Loucy (cell line): ENCODE measurements at regions not wholly inside any gene's neighbourhood (a gene's known extent, or its start where the extent isn't known, plus 50 kb on each side); places are given as distances from the start of the nearest gene placed in this dataset.

Experiments
- H2AFZ ChIP-seq: fragments of 200-600 bp; sonication (generic); 2 replicates; pipeline ENCODE4 v1.6.0; 2016; ENCODE audit warnings: antibody characterized with exemption, mild to moderate bottlenecking, low read length, moderate library complexity
- H3F3A ChIP-seq: fragments of 200-600 bp; 2 replicates; pipeline ENCODE4 v1.6.0; 2016; ENCODE audit warnings: antibody characterized with exemption, low read depth, mild to moderate bottlenecking
- H3K27me3 ChIP-seq: fragments of 200-600 bp; sonication (generic); 2 replicates; pipeline ENCODE4 v1.6.1; 2014; ENCODE audit warnings: low read length, mild to moderate bottlenecking; ENCODE audit not compliant: insufficient read depth, poor library complexity, severe bottlenecking
- H3K36me3 ChIP-seq: fragments of 200-600 bp; sonication (generic); 2 replicates; pipeline ENCODE4 v1.6.1; 2016; ENCODE audit warnings: low read length; ENCODE audit not compliant: insufficient read depth
- H3K4me1 ChIP-seq: fragments of 200-600 bp; sonication (generic); 2 replicates; pipeline ENCODE4 v1.5.1; 2014; ENCODE audit warnings: low read length, mild to moderate bottlenecking; ENCODE audit not compliant: insufficient read depth, poor library complexity, severe bottlenecking
- H3K4me2 ChIP-seq: fragments of 200-600 bp; sonication (generic); 2 replicates; pipeline ENCODE4 v1.6.0; 2014; ENCODE audit warnings: antibody characterized with exemption, low read length, low read depth, mild to moderate bottlenecking; ENCODE audit not compliant: poor library complexity, severe bottlenecking
- H3K4me3 ChIP-seq: fragments of 200-600 bp; sonication (generic); 2 replicates; pipeline ENCODE4 v1.5.1; 2014; ENCODE audit warnings: low read length, mild to moderate bottlenecking, mixed read lengths; ENCODE audit not compliant: poor library complexity, severe bottlenecking
- H3K79me2 ChIP-seq: fragments of 200-600 bp; sonication (generic); 2 replicates; pipeline ENCODE4 v1.6.1; 2014; ENCODE audit warnings: low read length; ENCODE audit not compliant: insufficient read depth
- H3K9ac ChIP-seq: fragments of 200-600 bp; sonication (generic); 2 replicates; pipeline ENCODE4 v1.6.0; 2014; ENCODE audit warnings: mild to moderate bottlenecking, low read depth, low read length, moderate library complexity; ENCODE audit not compliant: poor library complexity, severe bottlenecking
- H3K9me2 ChIP-seq: fragments of 200-600 bp; sonication (generic); replicated peaks from 2 replicates; pipeline ENCODE4 v1.6.1; 2016; ENCODE audit warnings: low read depth, low read length, mixed read lengths
- H3K9me3 ChIP-seq: fragments of 200-600 bp; sonication (generic); 2 replicates; pipeline ENCODE4 v1.6.1; 2014; ENCODE audit warnings: mild to moderate bottlenecking, antibody characterized with exemption, low read length, low read depth; ENCODE audit not compliant: insufficient read depth
- H4K20me1 ChIP-seq: fragments of 200-600 bp; sonication (generic); 2 replicates; pipeline ENCODE4 v1.6.0; 2014; ENCODE audit warnings: antibody characterized with exemption, low read length, mild to moderate bottlenecking; ENCODE audit not compliant: insufficient read depth, poor library complexity, severe bottlenecking
- EZH2phosphoT487 ChIP-seq: fragments of 200-600 bp; IDR thresholded peaks from 2 replicates; pipeline ENCODE4 v1.6.1; 2018; ENCODE audit warnings: antibody characterized with exemption, mild to moderate bottlenecking, moderate library complexity, borderline replicate concordance
- TF ChIP-seq, protein P1 (sequence below): fragments of 200-600 bp; sonication (generic); conservative IDR thresholded peaks from 2 replicates; pipeline ENCODE4 v1.5.1; 2014; ENCODE audit warnings: mild to moderate bottlenecking, antibody characterized with exemption, low read length

DNA sequence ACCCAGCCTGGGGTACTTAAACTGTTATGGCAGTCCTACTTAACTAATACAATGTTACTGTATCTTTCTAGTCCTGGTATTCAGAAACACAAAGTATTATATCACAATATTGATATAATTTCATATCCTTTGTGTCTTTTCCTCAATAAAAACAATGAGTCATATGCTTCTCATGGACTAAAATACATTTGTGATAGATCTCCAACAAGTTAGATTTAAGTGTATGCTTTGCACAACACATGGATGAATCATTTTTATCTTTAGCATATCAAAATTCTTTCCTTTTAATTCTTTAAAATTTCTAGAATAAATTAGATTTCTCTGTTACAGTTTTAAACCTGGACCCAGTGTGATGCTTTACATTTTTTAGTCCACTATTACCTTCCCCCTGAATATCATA lies 1357.8 kb upstream of the ATXN8OS start:
- no peaks in the 10 kb centered on the region for H3K27me3 ChIP-seq
- no peaks in the 10 kb centered on the region for H3K79me2 ChIP-seq
- H3K9me3 ChIP-seq = no peaks in the 10 kb centered on the region
- H3K4me2 ChIP-seq = no peak overlapping the region
- no peak overlapping the region for H2AFZ ChIP-seq
- H3K4me3 ChIP-seq = no peak overlapping the region
- no peaks in the 10 kb centered on the region for H3K9me2 ChIP-seq
- no peaks in the 10 kb centered on the region for H4K20me1 ChIP-seq
- TF ChIP-seq, protein P1, sequence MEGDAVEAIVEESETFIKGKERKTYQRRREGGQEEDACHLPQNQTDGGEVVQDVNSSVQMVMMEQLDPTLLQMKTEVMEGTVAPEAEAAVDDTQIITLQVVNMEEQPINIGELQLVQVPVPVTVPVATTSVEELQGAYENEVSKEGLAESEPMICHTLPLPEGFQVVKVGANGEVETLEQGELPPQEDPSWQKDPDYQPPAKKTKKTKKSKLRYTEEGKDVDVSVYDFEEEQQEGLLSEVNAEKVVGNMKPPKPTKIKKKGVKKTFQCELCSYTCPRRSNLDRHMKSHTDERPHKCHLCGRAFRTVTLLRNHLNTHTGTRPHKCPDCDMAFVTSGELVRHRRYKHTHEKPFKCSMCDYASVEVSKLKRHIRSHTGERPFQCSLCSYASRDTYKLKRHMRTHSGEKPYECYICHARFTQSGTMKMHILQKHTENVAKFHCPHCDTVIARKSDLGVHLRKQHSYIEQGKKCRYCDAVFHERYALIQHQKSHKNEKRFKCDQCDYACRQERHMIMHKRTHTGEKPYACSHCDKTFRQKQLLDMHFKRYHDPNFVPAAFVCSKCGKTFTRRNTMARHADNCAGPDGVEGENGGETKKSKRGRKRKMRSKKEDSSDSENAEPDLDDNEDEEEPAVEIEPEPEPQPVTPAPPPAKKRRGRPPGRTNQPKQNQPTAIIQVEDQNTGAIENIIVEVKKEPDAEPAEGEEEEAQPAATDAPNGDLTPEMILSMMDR = no peak
- no peak for TF ChIP-seq EZH2phosphoT487
- no peaks in the 10 kb centered on the region for H3K4me1 ChIP-seq
- no peaks in the 10 kb centered on the region for H3F3A ChIP-seq
- no peaks in the 10 kb centered on the region for H3K36me3 ChIP-seq
- H3K9ac ChIP-seq = no peak overlapping the region

DNA sequence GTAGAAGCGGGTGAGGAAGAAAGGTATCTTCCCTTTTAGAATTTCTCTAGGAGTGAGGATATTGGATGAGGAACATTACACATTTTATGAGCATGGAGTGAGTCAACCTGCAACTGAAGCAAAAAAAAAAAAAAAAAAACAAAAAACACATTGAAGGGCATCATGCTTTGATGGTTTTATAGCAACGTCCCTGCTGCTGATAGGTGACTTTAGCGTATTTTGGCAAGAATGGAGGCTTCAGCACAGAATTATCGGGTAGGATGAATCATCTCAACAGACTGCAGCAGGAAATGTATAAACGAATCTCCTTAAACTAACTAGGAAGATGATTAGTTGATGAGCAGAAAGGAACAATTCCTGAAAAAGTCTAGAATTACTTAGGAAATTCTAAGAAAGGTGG lies 1359.6 kb upstream of the ATXN8OS start:
- Histone ChIP-seq H3K36me3 (no peaks in the 10 kb centered on the region), H3K27me3 (no peaks in the 10 kb centered on the region), H3F3A (no peaks in the 10 kb centered on the region), H3K79me2 (no peaks in the 10 kb centered on the region), H4K20me1 (no peaks in the 10 kb centered on the region), H2AFZ (no peak overlapping the region), H3K4me1 (no peaks in the 10 kb centered on the region), H3K9ac (no peak overlapping the region), H3K9me2 (no peaks in the 10 kb centered on the region), H3K4me3 (no peak overlapping the region), H3K4me2 (no peak overlapping the region), H3K9me3 (no peaks in the 10 kb centered on the region)
- TF ChIP-seq, protein P1 = no peak
- TF ChIP-seq EZH2phosphoT487 = no peak

DNA sequence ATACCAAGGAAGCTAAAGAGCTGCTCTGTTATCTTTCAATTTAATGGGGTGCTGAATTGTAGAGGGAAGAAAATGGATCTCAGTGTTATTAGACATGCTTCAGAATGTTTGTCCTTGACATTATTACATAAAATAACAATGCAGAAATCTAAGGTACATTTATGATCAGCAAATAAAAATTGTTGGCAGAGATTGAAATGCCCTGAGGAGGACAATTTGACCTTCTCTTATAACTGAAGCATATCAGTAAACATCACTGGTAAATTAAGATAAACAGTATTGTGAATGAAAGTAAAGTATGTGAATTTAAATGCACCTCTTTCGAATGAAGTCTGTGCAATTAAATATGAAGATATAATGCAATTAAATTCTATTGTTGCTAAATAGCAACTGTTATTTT lies 1362.1 kb upstream of the ATXN8OS start:
- H4K20me1 ChIP-seq = no peaks in the 10 kb centered on the region
- H2AFZ ChIP-seq = no peak overlapping the region
- TF ChIP-seq, protein P1 = no peak
- TF ChIP-seq EZH2phosphoT487 = no peak
- no peak overlapping the region for H3K9ac ChIP-seq
- H3K4me3 ChIP-seq = no peak overlapping the region
- H3K79me2 ChIP-seq = no peaks in the 10 kb centered on the region
- no peak overlapping the region for H3K4me2 ChIP-seq
- no peaks in the 10 kb centered on the region for H3K9me2 ChIP-seq
- no peaks in the 10 kb centered on the region for H3K4me1 ChIP-seq
- no peaks in the 10 kb centered on the region for H3K27me3 ChIP-seq
- no peaks in the 10 kb centered on the region for H3K36me3 ChIP-seq
- H3K9me3 ChIP-seq = no peaks in the 10 kb centered on the region
- H3F3A ChIP-seq = no peaks in the 10 kb centered on the region
